Posterior cingulate gyrus (tissue), 11 donors: ENCODE measurements at regions not wholly inside any gene's neighbourhood (a gene's known extent, or its start where the extent isn't known, plus 50 kb on each side); places are given as distances from the start of the nearest gene placed in this dataset.

ENCODE experiments used
- DNase-seq, 10 donors: peaks; one replicate each; pipeline versions ENCODE4 v3.0.0 to v3.0.0-alpha.2; 2020 to 2021; ENCODE audit warnings: mixed read lengths in 3 of 10
- intact Hi-C: fragments of 100-400 bp; cut with DNase I; formaldehyde crosslinking; loops from one replicate; pipeline ENCODE4 v1.15.1; 2023

DNA sequence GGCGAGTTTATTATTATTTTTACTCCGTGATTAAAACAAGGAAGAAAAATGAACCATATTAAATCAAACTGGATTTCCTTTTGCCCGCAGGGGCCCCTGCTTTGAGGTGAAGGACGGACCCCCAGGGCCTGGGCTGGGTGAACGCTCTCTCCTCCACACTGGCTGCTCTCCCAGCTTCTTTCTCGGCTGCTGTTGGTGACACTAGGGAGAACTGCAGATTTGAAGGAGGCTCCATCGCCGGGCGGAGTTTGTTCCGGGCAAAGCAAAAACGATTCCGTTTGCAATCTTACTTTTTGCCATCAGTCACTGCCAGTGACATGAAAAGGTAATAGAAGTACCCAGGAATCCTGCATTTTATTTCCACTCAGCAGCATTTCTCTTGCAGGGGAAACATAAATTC lies 221.6 kb upstream of the SDK2 start:
- DNase-seq = peak in 7 of 10 donors; percentile 29 to 90 (median 45)
- intact Hi-C loops = no loop called here

DNA sequence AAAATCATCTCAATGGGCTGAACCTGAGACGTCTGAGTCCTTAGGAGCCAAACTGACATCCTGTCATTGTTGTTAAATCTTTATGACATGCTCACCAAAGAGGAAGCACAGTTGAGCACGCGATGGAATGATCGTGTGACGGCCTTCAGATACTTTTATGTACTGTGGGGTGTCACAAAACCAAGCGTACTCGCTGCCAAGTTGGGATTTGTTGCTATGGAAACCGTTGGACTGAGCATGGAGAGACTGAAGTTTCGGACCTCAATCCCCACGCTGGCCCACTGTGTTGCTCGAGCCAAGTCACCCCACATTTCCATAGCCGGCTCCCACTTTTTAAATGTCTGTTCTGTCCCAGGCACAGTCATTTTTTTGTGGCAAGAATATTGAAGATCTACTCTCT lies 222.8 kb upstream of the SDK2 start:
- peak in 2 of 10 donors; percentile 13 to 63 for DNase-seq
- intact Hi-C loops = no loop called here

DNA sequence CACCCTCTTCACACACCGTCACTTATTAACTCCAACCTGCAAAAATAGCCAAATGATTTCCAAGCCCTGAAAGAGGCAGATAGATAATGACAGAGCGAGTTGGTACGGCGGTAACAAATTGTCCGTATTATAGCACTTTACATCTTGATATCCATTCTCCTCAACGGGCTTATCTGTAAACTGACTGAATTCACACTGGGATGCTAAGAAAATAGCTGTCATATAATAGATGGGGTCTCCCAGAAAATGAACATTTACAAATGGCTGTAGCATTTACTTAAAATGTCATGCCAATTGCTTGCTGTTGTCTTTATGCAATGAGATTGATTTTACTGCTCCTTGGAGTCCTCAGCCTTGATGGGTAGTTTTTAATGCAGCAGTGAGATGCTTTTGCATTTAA lies 225.8 kb upstream of the SDK2 start:
- DNase-seq = no peak
- intact Hi-C loops = no loop called here

DNA sequence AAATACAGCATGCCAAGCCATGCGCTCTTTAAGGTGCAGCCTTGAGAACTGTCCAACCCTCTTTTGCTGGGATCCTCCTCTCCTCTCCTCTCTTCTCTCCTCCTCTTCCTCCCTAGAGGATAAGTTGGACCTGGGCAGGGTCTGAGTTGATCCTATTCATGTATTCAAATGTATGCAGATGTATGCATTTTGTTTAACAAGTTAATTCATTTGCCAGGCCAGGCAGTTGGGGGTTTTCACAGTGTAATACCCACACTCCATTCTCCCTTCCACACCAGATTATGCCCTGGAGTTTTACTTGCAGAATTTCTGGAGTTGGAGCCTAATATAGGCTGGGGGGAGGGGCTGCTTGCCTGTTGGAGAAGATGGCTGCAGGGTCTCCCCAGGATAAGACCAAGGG lies 226.2 kb upstream of the SDK2 start:
- intact Hi-C loops = no loop called here
- DNase-seq = peak in 1 of 10 donors; percentile 24

DNA sequence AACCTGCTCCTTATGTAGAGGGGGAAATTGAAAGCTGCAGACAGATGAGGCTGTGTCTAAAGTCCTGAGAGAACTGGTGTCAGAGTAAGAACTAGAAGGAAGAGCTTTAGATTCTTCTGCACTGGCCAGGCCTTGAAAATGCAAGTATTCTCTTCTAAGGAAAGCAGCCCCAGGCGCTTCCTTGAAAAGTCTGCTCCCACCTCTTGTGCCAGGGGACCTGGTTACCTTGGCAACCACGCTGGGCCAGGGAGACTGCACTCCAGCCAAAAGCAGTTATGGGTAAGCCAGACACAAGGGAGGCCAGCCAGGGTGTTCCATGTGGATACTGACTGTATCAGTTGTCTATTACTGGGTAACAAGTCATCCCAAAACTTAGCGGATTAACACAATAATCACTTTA lies 228.6 kb upstream of the SDK2 start:
- intact Hi-C loops = no loop called here
- DNase-seq = peak in 1 of 10 donors; percentile 24

DNA sequence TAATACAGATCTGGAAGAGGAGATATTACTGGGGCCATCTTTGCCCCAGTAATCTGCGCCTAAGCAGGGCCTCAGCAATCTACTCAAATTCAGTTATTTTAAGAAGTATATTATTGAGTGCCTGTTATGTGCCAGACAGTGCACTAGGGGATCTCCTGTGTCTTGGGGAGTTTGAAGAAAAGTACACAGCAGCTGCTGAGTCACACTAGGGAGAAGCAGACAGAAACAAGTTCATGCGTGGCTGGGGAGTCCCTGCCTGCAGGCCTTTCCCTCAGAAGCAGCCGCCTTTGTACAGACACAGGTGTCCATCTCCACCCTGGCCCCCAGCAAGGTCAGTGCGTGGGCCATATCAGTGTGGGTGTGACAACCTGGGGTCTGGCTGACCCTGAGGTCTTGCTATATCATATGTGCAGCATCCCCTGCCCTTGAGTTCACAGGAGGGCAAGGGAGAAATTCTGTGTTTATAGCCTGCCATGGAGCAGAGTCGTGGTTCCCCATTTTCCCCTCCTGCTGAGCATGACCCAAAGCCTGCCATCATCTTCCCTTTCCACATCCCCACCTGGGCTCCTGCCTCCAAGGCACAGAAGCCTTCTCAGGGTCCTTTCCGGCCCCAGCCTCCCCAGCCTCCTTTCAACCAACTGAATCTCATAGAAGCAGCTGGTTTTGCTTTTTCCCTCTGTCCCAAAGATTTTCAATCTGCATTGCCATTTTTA lies 229.9 kb upstream of the SDK2 start:
- peak in 1 of 10 donors; percentile 34 for DNase-seq
- intact Hi-C loops = no loop called here

DNA sequence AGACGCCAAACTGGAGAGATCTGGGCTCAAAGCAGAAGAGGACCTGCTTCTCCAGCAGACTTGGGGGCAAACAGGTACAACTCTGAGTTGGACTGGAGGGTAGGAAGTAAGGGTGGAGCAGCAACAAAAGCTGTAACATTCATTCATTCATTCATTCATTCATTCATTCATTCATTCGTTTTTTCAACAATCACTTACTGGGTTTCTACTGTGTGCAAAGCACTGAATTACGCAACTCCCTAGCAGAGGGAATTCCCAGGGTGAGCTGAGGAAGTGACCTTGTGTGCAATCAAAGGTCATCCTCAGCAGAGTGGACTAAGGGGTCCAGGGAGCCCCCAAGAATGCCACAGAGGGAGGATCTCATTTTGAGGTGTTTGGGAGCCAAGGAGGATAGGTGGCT lies 231.1 kb upstream of the SDK2 start:
- intact Hi-C loops = no loop called here
- DNase-seq = no peak

DNA sequence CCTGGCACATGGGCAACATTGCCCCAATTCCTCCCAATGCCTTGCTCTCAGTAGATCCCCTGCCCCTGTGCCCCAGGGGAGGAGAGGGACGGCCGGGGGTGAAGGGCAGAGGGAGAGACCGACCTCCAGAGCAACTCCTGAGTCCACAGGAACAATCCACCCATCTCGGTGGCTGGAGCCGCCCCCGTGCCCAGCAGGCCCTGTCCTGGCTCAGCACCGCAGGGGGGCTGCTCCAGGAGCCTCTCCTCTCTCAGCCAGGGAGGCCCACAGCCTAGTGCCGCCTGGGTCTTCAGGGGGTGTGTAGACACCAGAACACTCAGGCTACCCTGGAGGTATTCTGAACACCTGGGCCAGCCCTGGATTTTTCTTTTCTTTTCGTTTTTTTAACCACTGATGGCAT lies 233.7 kb upstream of the SDK2 start:
- DNase-seq = peak in 1 of 10 donors; percentile 81
- intact Hi-C loops = no loop called here

DNA sequence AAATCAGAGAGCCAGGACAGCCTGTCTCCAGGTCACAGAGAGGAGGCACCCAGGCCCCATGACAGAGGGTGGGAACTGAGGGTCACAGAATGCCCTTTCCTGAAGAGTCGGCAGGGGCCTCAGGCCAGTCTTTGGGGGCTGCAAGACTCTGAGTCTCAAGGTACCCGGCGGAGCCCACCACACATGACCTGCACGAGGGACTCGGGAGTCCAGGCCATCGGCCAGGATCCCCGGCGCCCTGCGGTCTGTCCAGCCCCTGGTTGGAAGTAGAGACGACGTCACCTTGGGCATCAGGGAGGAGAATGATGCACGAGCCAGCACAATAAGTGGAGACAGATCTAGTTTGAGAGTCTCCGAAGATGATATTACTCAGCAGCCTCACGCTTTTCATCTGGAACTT lies 234.7 kb upstream of the SDK2 start:
- intact Hi-C loops = no loop called here
- peak in 1 of 10 donors; percentile 82 for DNase-seq

DNA sequence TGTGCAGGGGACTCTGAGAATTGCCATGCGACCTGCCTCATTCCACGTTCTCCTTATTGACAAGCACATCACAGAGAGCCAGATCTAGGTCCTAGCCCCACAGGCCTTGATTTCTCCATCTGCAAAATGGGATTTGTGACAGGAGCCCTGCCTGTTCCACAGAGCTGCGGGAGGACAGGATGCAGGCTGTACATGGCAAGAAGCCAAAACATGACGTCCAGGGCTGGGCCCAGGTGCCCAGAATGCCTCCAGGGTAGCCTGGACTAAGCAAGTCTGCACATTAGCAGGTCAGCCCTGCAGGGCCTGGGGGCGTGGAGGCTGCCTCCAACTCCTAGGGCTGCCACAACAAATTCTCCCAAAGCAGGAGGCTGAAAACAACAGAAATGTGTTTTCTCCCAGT lies 235.7 kb upstream of the SDK2 start:
- intact Hi-C loops = no loop called here
- peak in 1 of 10 donors; percentile 68 for DNase-seq

DNA sequence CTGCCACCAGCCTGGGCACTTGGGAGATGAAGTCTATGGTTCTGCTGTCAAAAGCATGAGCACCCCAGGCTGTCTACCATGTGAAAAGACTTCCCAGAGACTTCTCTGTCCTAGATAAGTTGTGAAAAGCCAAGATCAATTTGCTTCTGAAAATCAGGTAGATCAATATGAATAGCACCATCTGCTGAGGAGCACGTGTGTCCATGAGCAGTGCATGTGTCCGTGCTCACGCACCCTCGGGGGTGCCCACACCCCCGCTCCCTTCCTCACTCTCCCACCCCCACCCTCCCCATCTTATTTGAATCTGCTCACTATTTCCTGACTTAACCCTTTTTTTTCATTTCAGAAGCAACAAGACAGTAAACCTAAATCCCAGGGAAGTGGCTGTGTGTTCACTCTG lies 238.3 kb upstream of the SDK2 start:
- intact Hi-C loops = no loop called here

DNA sequence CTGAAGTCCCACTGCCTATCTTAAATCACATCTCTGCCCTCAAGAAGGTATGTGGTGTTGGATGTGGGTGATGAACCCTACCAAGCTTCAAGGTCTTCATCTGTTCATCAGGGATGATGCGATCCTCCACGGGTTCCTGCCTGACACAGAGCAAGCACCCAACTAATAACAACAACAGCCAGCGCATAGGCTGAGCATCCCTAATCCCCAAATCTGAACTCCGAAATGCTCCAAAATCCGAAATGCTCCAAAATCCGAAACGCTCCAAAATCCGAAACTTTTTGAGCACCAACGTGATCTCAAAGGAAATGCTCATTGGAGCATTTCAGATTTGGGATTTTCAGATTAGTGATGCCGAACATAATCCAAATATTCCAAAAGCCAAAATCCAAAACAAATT lies 238.9 kb upstream of the SDK2 start:
- DNase-seq = peak in 1 of 10 donors; percentile 17
- intact Hi-C loops = no loop called here

More for the DNA sequence above, 238.3 kb upstream of the SDK2 start:
- DNase-seq = peak in 1 of 10 donors; percentile 14

DNA sequence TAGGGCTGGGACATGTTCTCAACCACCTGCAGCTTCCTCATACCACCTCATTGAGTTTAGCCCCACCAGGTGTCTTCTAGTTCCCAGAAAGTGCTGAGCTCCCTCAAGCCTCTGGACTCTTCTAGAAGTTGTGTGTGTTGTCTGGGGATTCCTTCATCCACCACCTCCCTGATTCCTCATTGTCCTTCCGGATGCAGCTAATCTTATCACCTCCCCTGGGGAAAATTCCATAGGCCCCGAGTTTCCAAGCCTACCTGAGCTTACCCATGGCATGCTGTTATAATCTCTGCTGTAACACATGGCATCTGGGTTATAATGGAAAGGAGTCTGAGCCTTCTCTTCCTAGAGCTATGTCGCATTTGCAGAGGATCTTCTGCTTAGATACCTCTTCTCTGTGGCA lies 243.5 kb upstream of the SDK2 start:
- intact Hi-C loops = no loop called here
- no peak for DNase-seq

DNA sequence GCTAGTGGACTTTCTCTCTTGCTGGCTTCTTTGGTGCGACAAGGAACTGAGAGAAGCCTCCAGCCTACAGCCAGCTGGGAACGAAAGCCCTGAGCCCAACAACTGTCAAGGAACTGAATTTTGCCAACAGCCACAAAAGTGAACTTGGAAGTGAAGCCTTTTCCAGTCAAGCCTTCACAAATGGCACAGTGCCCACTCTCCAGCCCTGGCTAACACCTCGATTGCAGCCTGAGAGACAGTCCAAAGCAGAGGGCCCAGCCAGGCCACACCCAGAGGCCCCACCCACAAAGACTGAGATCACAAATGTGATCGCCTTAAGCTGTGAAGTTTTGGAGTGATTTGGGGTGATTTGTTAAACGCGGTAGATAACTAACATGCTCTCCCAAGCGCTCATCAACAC lies 244.6 kb upstream of the SDK2 start:
- DNase-seq = peak in 1 of 10 donors; percentile 59
- intact Hi-C loops = no loop called here

DNA sequence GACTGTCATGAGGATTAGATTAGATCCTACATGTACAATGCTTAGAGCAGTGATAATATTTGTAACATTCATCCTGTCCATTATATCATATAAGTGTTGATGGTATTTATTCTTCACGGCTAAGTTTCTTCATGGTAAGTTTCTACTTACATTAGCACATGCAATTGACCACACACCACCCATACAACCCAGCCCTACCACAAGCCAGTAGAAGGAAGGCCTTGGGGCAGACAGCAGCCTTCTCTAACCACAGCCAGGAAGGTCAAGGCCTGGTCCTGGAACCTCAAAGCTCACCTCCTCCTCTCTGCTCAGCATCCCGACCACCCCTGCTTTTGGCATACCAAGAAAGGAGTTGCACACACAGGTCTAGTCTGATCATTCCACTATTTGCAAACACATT lies 245.2 kb upstream of the SDK2 start:
- intact Hi-C loops = no loop called here
- DNase-seq = peak in 1 of 10 donors; percentile 24

DNA sequence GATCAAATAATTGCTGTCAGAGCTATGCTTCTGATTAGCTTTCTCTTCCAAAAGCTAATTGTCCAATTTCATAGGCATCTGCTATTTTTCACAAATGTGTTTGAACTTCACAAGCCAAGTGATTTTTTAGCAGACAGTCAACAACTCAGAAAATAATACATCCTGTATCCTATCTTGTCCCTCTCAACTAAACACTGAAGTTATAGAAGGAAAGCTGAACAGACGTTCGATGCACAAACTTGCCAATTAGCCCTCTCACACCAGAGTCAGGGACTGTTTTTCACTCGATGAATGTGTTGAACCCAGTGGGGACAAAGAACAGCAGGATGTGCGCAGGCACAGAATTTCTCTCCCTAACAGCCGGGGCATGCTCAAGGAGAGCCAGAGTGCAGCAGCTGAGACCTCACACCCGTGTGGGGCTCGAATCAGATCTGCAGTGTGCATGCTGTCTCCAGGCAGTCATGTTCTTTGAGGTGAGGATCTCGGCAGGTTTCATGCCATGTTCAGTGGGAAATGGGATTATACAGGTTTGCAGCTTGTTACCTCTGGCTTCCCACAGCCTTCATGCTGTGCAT lies 246.7 kb upstream of the SDK2 start:
- DNase-seq = peak in 1 of 10 donors; percentile 52
- intact Hi-C loops = no loop called here

DNA sequence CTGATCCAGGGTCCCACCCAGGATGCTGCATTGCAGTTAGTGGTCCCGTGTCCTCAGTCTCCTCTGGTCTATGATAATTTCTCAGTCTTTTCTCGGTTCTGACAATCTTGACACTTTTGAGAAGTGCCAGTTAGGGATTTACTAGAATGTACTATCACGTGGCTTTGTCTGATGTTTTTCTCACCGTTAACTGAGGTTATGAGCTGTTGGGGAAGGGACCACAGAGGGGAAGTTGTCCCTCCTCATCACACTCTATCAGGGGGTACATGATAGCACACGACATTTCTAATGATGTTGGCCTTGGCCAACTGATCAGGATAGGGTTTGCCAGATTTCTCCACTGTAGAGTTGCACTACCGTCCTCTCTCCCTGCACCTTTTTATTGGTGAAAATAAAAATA lies 250.9 kb upstream of the SDK2 start:
- no peak for DNase-seq
- intact Hi-C loops = no loop called here

DNA sequence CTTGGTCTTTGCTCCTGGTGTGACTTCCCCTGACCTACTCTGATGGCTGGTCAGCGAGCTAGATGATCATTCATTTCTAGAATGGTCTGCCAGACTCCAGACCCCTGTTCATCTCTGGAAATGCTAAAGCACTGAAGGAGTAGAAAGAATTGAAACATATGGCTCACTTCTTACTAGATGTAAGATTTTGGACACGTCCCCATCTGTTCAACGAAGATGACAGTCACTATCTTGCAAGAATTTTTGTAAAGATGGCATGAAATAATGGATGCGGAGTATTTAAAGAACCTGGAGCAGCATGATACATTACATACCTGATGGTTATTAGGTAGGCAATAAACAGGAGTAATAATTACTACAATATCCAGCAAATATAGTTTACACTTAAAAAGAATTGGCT lies 252.7 kb upstream of the SDK2 start:
- no peak for DNase-seq
- intact Hi-C loops = no loop called here

DNA sequence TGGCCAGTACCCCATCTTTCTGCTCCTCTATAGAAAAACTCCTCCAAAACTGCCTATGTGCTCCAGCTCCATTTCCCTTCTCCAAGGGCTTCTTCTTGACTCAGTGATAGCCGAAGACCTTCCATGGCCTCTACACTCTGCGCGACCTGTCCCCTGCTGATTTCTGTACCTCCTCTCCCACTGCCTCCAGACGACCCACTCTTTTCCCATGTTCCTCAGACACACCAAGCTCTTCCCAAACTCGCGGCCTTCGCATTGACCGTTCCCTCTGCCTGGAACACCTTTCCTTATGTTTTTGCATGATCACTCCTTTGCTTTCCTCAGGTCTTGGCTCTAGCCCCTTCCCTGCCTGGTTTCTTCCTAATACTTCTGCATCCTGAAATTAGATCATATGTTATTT lies 255.6 kb upstream of the SDK2 start:
- peak in 1 of 10 donors; percentile 13 for DNase-seq
- intact Hi-C loops = no loop called here

DNA sequence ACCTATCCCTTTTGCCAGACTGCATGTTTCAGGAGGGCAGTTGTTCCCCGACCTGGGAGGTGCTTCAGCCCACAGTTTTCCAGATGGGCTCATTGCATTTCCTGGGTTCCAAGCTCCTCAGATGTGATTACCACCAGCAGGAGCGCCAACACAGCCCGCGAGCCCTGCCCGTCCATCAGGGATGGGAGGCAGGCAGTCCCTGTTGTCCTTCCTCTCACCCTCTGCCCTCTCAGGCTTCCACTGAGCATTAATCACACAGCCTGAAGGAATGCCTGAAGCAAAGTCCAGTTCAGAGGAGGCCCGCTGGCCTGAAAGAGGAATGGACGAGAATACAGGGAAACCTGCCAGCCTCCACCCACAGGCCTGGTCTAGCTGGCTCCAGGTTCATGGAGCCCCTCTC lies 256.3 kb upstream of the SDK2 start:
- intact Hi-C loops = no loop called here
- peak in 1 of 10 donors; percentile 46 for DNase-seq

DNA sequence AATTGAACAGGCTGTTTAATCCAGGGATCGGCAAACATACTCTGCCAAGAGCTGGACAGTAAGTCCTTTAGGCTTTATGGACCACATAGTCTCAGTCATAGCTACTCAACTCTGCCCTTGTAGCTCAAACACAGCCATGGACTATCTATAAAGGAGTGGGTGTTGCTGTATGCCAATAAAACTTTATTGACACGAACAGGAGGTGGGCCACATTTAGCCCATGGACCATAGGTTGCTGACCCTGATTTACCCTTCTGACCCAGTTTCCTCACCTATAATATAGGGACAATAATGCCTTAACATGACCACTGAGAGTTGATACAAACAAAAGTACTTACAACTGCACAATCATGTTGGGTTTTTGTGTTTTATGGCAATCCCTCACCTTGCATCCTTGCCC lies 257.0 kb upstream of the SDK2 start:
- DNase-seq = no peak
- intact Hi-C loops = no loop called here

DNA sequence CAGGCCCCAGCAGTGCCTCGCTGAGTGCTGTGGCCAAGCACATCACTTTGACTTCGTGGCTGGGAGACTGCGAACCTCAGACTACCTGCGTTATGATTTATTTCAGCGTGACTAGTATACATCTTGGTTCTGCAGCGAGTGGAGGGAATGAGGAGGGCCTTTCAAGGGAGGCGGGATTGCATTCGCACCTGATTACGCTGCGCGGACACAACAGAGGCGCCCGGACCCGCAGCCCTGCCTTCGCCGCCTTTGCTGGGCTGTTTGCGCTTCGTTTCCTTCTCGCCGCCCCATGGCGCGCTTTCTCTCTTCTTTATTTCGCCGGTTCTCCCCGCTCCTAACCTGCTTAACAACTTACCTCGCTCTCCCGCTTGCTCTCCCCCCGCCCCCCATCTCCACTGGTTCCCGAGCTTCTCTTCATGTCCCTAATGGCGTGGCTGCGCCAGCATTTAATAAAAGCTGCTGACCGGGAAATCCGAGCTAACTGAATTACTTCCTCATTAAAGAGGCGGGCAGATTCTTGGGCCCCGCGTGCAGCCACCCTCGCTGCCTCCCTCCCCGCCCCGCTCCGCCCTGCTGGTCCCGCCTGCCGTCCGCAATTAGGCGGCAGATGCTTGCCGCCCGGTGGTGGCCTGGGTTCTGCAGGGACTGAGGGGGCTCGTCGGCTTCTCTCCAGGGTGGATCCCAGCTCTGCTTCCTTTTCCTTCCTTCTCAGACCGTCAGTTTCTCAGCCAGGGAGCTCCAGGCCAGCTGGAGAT lies 257.6 kb upstream of the SDK2 start:
- DNase-seq = peak in 3 of 10 donors; percentile 14 to 81 (median 37)
- intact Hi-C loops = no loop called here
